Transverse colon (tissue), 4 donors: ENCODE measurements at regions not wholly inside any gene's neighbourhood (a gene's known extent, or its start where the extent isn't known, plus 50 kb on each side); places are given as distances from the start of the nearest gene placed in this dataset.

ENCODE experiments used
- DNase-seq: peaks from one replicate; pipeline ENCODE4 v3.0.0-alpha.2; 2019
- H3K27ac ChIP-seq, 4 donors: fragments of 200-600 bp; sonication (generic); 2 replicates each; pipeline ENCODE4 v1.5.1; 2016 to 2018; ENCODE audit warnings: inconsistent platforms in 4 of 4
- H3K27me3 ChIP-seq: fragments of 200-600 bp; sonication (generic); 2 replicates; pipeline ENCODE4 v1.5.1; 2017; ENCODE audit warnings: inconsistent platforms
- H3K36me3 ChIP-seq, 4 donors: fragments of 200-600 bp; sonication (generic); 2 replicates each; pipeline ENCODE4 v1.5.1; 2017 to 2019; ENCODE audit warnings: inconsistent platforms in 4 of 4
- H3K4me1 ChIP-seq, 4 donors: fragments of 200-600 bp; sonication (generic); 2 replicates each; pipeline ENCODE4 v1.5.1; 2017 to 2020; ENCODE audit warnings: inconsistent platforms in 4 of 4
- H3K4me3 ChIP-seq, 4 donors: fragments of 200-600 bp; sonication (generic); 1 replicate in 1 of 4; 2 replicates in 3 of 4; pipeline versions ENCODE4 v1.5.1 to v1.6.1; 2017 to 2019; ENCODE audit warnings: inconsistent platforms in 4 of 4
- H3K9me3 ChIP-seq, 2 donors: fragments of 200-600 bp; sonication (generic); 2 replicates each; pipeline ENCODE4 v1.5.1; 2017 to 2019; ENCODE audit warnings: inconsistent platforms in 2 of 2
- EP300 ChIP-seq: sonication (generic); formaldehyde crosslinking; IDR thresholded peaks from one replicate; pipeline ENCODE4 v1.6.1; 2017; ENCODE audit warnings: antibody characterized with exemption, low read depth
- POLR2A ChIP-seq: fragments of 450-650 bp; IDR thresholded peaks from one replicate; pipeline ENCODE4 v1.6.1; 2016; ENCODE audit warnings: antibody characterized with exemption, mild to moderate bottlenecking, moderate library complexity
- POLR2AphosphoS5 ChIP-seq, 3 donors: sonication (generic); formaldehyde crosslinking; IDR thresholded peaks; one replicate each; pipeline ENCODE4 v1.6.1; 2016; ENCODE audit warnings: antibody characterized with exemption in 3 of 3
- WGBS, 2 donors: methylation state at CpG; one replicate each; pipeline ENCODE4 v1.1.5; 2018; ENCODE audit warnings: low coverage in 1 of 2; 5-methylcytosine and 5-hydroxymethylcytosine counted together
- in situ Hi-C, 4 donors: fragments of 200-750 bp; cut with MboI; loops; one replicate each; pipeline versions ENCODE4 v1.15.0 to v1.15.1; 2017; ENCODE audit warnings: low sequenced_read_pairs in 3 of 4, low pct_ligation_motif_present in 1 of 4, low pct_unique_long_range_greater_than_20kb in 1 of 4
- intact Hi-C: fragments of 100-400 bp; cut with DNase I; formaldehyde crosslinking; loops from one replicate; pipeline ENCODE4 v1.15.1; 2023; ENCODE audit warnings: low total_unique reads
- TF ChIP-seq, protein P1 (sequence below), 5 experiments: fragments of 200-600 bp in 3 of 5; fragments of 450-650 bp in 2 of 5; sonication (generic) in 3 of 5; IDR thresholded peaks; 1 replicate in 2 of 5; 2 replicates in 3 of 5; pipeline ENCODE4 v1.5.1; 2016 to 2017; ENCODE audit warnings: antibody characterized with exemption in 5 of 5, inconsistent platforms in 3 of 5, mild to moderate bottlenecking in 2 of 5, moderate library complexity in 1 of 5

DNA sequence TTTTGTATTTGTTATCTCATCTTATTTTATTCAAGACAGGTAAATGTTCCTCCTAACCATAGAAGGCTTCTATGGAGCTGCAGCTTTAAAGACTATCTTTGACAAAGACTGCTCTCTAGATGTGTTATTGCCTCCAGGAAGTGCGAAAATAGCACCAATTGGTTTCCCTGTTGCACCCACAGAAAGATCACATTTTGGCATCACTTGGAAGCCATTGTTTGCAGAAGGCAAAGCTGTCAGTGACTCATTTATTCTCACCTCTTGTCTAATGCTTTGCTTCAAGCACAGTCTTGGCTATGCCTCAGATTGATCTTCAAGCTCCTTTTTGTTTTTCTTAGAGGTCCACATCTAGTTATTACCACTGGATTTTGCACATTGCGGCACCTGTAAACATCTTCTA, 150.3 kb downstream of the PCDH7 start:
- intact Hi-C loops: loop anchor here (10.0 kb wide), 1 partner anchor 146 kb away; the partner anchor contains the start of gene PCDH7

DNA sequence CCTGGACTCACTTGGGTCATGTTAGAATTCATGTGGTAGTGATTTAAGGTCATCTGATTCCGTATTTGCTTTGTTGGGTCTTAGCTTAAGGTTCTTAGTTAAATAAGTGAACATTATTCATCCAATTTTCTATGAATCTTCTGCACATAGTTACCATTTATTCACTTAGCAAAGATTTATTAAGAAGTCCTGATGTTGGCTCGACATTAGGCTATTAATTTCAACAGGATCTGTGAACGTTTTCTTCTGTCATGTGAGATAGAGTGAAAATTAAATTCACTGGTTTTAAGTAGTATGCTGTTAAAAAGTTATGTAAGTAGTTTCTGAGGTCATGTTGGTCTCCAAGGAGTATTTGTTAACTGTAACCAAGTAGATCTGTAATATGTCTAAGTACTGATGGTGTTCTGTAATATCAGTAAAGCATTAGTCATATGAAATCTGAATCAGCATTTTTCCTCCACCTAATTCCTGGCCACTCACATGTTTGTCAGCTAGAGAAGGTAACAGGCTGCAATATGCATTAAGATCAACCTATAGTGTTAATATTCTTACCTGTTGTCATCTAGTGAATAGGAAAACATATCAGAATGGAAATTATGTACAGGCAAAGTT, 155.6 kb downstream of the PCDH7 start:
- in situ Hi-C loops: no loop called here
- 49 to 62% methylated on average over 3 of the region's 3 CpGs for WGBS, 2 donors
- H3K4me3 ChIP-seq: no peak overlapping the region

More for the DNA sequence above, 150.3 kb downstream of the PCDH7 start:
- WGBS, 2 donors: 75 to 76% methylated on average over 2 of the region's 2 CpGs
- H3K9me3 ChIP-seq: no peaks in the 10 kb centered on the region
- peak overlapping the region in 2 of 4 donors; percentile 15 to 33 for H3K27ac ChIP-seq
- H3K4me1 ChIP-seq: peaks cover 0 to 16% (median 0%) of the 10 kb centered on the region in 4 donors
- TF ChIP-seq EP300 (no peak), POLR2AphosphoS5 (IDR thresholded peaks at IDR 0.05) (no peak), POLR2A (no peak)
- TF ChIP-seq, protein P1, sequence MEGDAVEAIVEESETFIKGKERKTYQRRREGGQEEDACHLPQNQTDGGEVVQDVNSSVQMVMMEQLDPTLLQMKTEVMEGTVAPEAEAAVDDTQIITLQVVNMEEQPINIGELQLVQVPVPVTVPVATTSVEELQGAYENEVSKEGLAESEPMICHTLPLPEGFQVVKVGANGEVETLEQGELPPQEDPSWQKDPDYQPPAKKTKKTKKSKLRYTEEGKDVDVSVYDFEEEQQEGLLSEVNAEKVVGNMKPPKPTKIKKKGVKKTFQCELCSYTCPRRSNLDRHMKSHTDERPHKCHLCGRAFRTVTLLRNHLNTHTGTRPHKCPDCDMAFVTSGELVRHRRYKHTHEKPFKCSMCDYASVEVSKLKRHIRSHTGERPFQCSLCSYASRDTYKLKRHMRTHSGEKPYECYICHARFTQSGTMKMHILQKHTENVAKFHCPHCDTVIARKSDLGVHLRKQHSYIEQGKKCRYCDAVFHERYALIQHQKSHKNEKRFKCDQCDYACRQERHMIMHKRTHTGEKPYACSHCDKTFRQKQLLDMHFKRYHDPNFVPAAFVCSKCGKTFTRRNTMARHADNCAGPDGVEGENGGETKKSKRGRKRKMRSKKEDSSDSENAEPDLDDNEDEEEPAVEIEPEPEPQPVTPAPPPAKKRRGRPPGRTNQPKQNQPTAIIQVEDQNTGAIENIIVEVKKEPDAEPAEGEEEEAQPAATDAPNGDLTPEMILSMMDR (IDR thresholded peaks at IDR 0.05): no peak
- H3K36me3 ChIP-seq: no peaks in the 10 kb centered on the region
- no peak overlapping the region for H3K4me3 ChIP-seq
- H3K27me3 ChIP-seq: no peaks in the 10 kb centered on the region
- no peak for DNase-seq
- in situ Hi-C loops: no loop called here

DNA sequence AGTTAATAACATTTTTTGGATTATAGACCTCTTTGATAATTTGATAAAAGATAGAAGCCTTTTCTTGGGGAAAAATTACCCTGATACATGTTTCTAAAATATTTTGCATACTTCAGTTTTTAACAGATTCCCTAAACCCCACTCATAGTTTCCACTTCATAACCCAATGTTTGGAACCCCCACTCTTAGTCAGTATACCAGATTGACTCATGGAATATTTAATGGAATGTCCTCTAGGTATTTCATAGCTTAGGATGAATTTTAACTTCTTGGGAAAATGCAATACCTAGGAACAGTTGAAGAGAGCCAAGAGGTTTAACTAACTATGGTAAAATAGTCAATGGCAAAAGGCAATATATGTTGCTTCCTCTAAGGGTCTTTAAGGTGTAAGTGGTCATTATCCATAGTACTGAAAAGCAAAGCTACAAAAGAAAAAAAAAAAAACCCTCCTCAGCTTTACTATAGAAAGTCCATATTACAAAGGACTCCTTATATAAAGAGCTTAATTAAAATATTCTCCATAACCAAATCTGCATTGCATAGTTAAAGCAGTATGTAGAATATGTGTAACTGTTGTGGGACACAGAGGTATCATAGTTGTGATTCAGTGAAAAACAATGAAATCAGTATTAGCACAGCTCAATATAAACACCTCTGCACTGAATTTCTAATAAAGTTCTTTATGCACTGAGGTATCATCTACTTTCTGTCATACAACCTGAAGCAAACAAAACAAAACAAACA, 159.9 kb downstream of the PCDH7 start:
- in situ Hi-C loops (no loop called here), intact Hi-C loops (loop anchor here (10.0 kb wide), 1 partner anchor 155 kb away; the partner anchor contains the start of gene PCDH7)
- Histone ChIP-seq H3K36me3 (no peaks in the 10 kb centered on the region), H3K4me3 (no peak overlapping the region), H3K4me1 (peaks cover 0 to 10% (median 0%) of the 10 kb centered on the region in 4 donors), H3K27ac (no peak overlapping the region), H3K27me3 (no peaks in the 10 kb centered on the region), H3K9me3 (no peaks in the 10 kb centered on the region)
- TF ChIP-seq POLR2AphosphoS5 (IDR thresholded peaks at IDR 0.05): no peak
- TF ChIP-seq, protein P1 (IDR thresholded peaks at IDR 0.05): no peak
- no peak for TF ChIP-seq POLR2A
- no peak for TF ChIP-seq EP300
- DNase-seq: no peak

More for the DNA sequence above, 155.6 kb downstream of the PCDH7 start:
- intact Hi-C loops: loop anchor here (10.0 kb wide), 1 partner anchor 151 kb away; the partner anchor contains the start of gene PCDH7
- Histone ChIP-seq H3K36me3 (no peaks in the 10 kb centered on the region), H3K27me3 (no peaks in the 10 kb centered on the region), H3K27ac (no peak overlapping the region), H3K4me1 (peaks cover 0 to 5% (median 0%) of the 10 kb centered on the region in 4 donors), H3K9me3 (no peaks in the 10 kb centered on the region)
- TF ChIP-seq, protein P1 (IDR thresholded peaks at IDR 0.05): no peak
- TF ChIP-seq EP300 (no peak), POLR2A (no peak), POLR2AphosphoS5 (IDR thresholded peaks at IDR 0.05) (no peak)
- no peak for DNase-seq

DNA sequence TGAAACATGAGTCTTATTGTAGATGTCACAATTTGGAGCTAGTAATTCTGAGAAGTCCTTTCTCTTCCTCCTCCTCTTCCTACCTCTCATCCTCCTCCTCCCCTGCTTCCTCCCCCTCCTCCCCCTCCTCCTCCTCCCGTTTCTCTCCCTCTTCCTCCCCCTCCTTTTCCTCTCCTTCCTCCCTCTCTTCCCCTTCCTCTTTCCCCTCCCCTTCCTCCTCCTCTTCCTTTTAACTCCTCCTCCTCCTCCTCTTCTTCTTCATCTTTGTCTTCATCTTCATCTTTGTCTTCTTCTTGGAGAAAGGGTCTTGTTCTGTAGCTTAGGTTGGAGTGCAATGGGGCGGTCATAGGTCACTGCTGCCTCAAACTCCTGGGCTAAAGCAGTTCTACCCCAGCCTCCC, 161.8 kb downstream of the PCDH7 start:
- TF ChIP-seq POLR2A: no peak
- TF ChIP-seq, protein P1 (IDR thresholded peaks at IDR 0.05): no peak
- TF ChIP-seq EP300: no peak
- no peak for TF ChIP-seq POLR2AphosphoS5 (IDR thresholded peaks at IDR 0.05)
- Histone ChIP-seq H3K36me3 (no peaks in the 10 kb centered on the region), H3K27ac (no peak overlapping the region), H3K27me3 (no peaks in the 10 kb centered on the region), H3K4me3 (no peak overlapping the region), H3K4me1 (peaks cover 0 to 6% (median 0%) of the 10 kb centered on the region in 4 donors), H3K9me3 (no peaks in the 10 kb centered on the region)
- intact Hi-C loops (no loop called here), in situ Hi-C loops (no loop called here)
- WGBS, 2 donors: 60% methylated on average over 2 of the region's 2 CpGs; no CpG with 5 or more reads in 1 of the 2 donors
- DNase-seq: no peak
